NCI-H526 treated with DMSO at 0.1 percent for 48 hours (cell line): ENCODE measurements at regions not wholly inside any gene's neighbourhood (a gene's known extent, or its start where the extent isn't known, plus 50 kb on each side); places are given as distances from the start of the nearest gene placed in this dataset.

Source experiments
- DNase-seq: peaks from one replicate; lab custom pipeline; 2025; lab: John Stamatoyannopoulos, UW

- DNase-seq, result no peak
Observed at GRCh38 chr2:100627330-100628300, 64.8 kb downstream of the PDCL3 start.

GRCh38 chr2:100628506-100628905, 65.7 kb downstream of the PDCL3 start:
- no peak for DNase-seq

GRCh38 chr2:100629309-100629708, 66.5 kb downstream of the PDCL3 start:
- DNase-seq, result no peak

GRCh38 chr2:100630473-100630977, 67.7 kb downstream of the PDCL3 start:
- DNase-seq, result no peak

- no peak for DNase-seq
Observed at GRCh38 chr2:100632037-100632436, 69.2 kb downstream of the PDCL3 start.

GRCh38 chr2:100632759-100633158, 70.0 kb downstream of the PDCL3 start:
- no peak for DNase-seq

- DNase-seq, result no peak
Observed at GRCh38 chr2:100639588-100640390, 77.0 kb downstream of the PDCL3 start.

GRCh38 chr2:100640431-100641124, 77.8 kb downstream of the PDCL3 start:
- no peak for DNase-seq

GRCh38 chr2:100641125-100641435, 78.3 kb downstream of the PDCL3 start:
- DNase-seq, result no peak

GRCh38 chr2:100642425-100642824, 79.6 kb downstream of the PDCL3 start:
- DNase-seq, result no peak

- DNase-seq, result no peak
Observed at GRCh38 chr2:100643467-100643866, 80.7 kb downstream of the PDCL3 start.

GRCh38 chr2:100643906-100644501, 81.2 kb downstream of the PDCL3 start:
- DNase-seq, result no peak

GRCh38 chr2:100645695-100646429, 83.1 kb downstream of the PDCL3 start:
- DNase-seq, result no peak

- DNase-seq, result no peak
Observed at GRCh38 chr2:100647709-100648108, 84.9 kb downstream of the PDCL3 start.

GRCh38 chr2:100650151-100650550, 87.4 kb downstream of the PDCL3 start:
- no peak for DNase-seq

- DNase-seq, result no peak
Observed at GRCh38 chr2:100653449-100654035, 90.7 kb downstream of the PDCL3 start.

GRCh38 chr2:100654611-100655010, 91.8 kb downstream of the PDCL3 start:
- no peak for DNase-seq

- no peak for DNase-seq
Observed at GRCh38 chr2:100655446-100655845, 92.7 kb downstream of the PDCL3 start.

- no peak for DNase-seq
Observed at GRCh38 chr2:100655936-100656534, 93.2 kb downstream of the PDCL3 start.

GRCh38 chr2:100658017-100658416, 95.2 kb downstream of the PDCL3 start:
- no peak for DNase-seq
